Liver (tissue), 8 donors: ENCODE measurements at regions not wholly inside any gene's neighbourhood (a gene's known extent, or its start where the extent isn't known, plus 50 kb on each side); places are given as distances from the start of the nearest gene placed in this dataset.
A peak's percentile ranks its signal among the peaks of the same experiment; 100 is the strongest.

ENCODE experiments used
- DNase-seq: peaks from one replicate; pipeline ENCODE4 v3.0.0-alpha.2; 2017; ENCODE audit warnings: low spot score
- H3K27ac ChIP-seq, 2 donors: one replicate each; pipeline ENCODE4 v1.7.0; 2013; ENCODE audit warnings: inconsistent platforms in 2 of 2, low read length in 2 of 2, control low read depth in 1 of 2, low read depth in 1 of 2, mild to moderate bottlenecking in 1 of 2
- H3K27me3 ChIP-seq, 4 donors: one replicate each; pipeline versions ENCODE4 v1.6.1 to v1.7.0; 2013; ENCODE audit warnings: low read length in 3 of 4, inconsistent platforms in 1 of 4, mild to moderate bottlenecking in 1 of 4, moderate library complexity in 1 of 4; ENCODE audit not compliant: control insufficient read depth in 4 of 4, insufficient read depth in 4 of 4
- H3K36me3 ChIP-seq, 4 donors: one replicate each; pipeline versions ENCODE4 v1.6.1 to v1.7.0; 2013; ENCODE audit warnings: low read length in 3 of 4, mild to moderate bottlenecking in 3 of 4, low read depth in 1 of 4, moderate library complexity in 1 of 4; ENCODE audit not compliant: control insufficient read depth in 4 of 4, insufficient read depth in 3 of 4
- H3K4me1 ChIP-seq, 4 donors: one replicate each; pipeline versions ENCODE4 v1.6.1 to v1.7.0; 2013; ENCODE audit warnings: low read length in 3 of 4, mild to moderate bottlenecking in 3 of 4, moderate library complexity in 1 of 4; ENCODE audit not compliant: control insufficient read depth in 4 of 4, insufficient read depth in 4 of 4
- H3K4me3 ChIP-seq, 3 donors: one replicate each; pipeline versions ENCODE4 v1.6.1 to v1.7.0; 2013; ENCODE audit warnings: low read length in 3 of 3, control low read depth in 1 of 3, low read depth in 1 of 3, mild to moderate bottlenecking in 1 of 3
- H3K9ac ChIP-seq, 2 donors: one replicate each; pipeline ENCODE4 v1.7.0; 2013; ENCODE audit warnings: low read length in 2 of 2, mild to moderate bottlenecking in 2 of 2, moderate library complexity in 2 of 2, control low read depth in 1 of 2, low read depth in 1 of 2
- H3K9me3 ChIP-seq, 4 donors: one replicate each; pipeline versions ENCODE4 v1.6.1 to v1.7.0; 2013; ENCODE audit warnings: low read length in 3 of 4; ENCODE audit not compliant: control insufficient read depth in 4 of 4
- EGR1 ChIP-seq, 2 donors: IDR thresholded peaks; 2 replicates each; pipeline ENCODE4 v1.6.1; 2016 to 2018; ENCODE audit warnings: antibody characterized with exemption in 2 of 2, low read depth in 2 of 2
- FOXA1 ChIP-seq: IDR thresholded peaks from 2 replicates; pipeline ENCODE4 v1.6.1; 2016; ENCODE audit warnings: antibody characterized with exemption
- FOXA2 ChIP-seq: IDR thresholded peaks from 2 replicates; pipeline ENCODE4 v1.6.1; 2016; ENCODE audit warnings: antibody characterized with exemption
- GABPA ChIP-seq, 2 donors: IDR thresholded peaks in 1 of 2; conservative IDR thresholded peaks in 1 of 2; 2 replicates each; pipeline ENCODE4 v1.6.1; 2016; ENCODE audit warnings: antibody characterized with exemption in 2 of 2, mild to moderate bottlenecking in 1 of 2, moderate library complexity in 1 of 2
- HNF4A ChIP-seq, 2 donors: conservative IDR thresholded peaks; 2 replicates each; pipeline ENCODE4 v1.6.1; 2016; ENCODE audit warnings: antibody characterized with exemption in 2 of 2, mild to moderate bottlenecking in 2 of 2
- HNF4G ChIP-seq: IDR thresholded peaks from 2 replicates; pipeline ENCODE4 v1.6.1; 2016; ENCODE audit warnings: antibody characterized with exemption
- JUND ChIP-seq, 2 donors: IDR thresholded peaks; 2 replicates each; pipeline ENCODE4 v1.6.1; 2016; ENCODE audit warnings: antibody characterized with exemption in 2 of 2
- MAX ChIP-seq: IDR thresholded peaks from 2 replicates; pipeline ENCODE4 v1.6.1; 2016; ENCODE audit warnings: antibody characterized with exemption
- NR2F2 ChIP-seq: IDR thresholded peaks from 2 replicates; pipeline ENCODE4 v1.6.1; 2016; ENCODE audit warnings: antibody characterized with exemption
- RAD21 ChIP-seq, 2 donors: IDR thresholded peaks; 2 replicates each; pipeline ENCODE4 v1.6.1; 2016; ENCODE audit warnings: antibody characterized with exemption in 2 of 2, mild to moderate bottlenecking in 2 of 2
- REST ChIP-seq: IDR thresholded peaks from 2 replicates; pipeline ENCODE4 v1.6.1; 2016; ENCODE audit warnings: antibody characterized with exemption, mild to moderate bottlenecking
- RXRA ChIP-seq, 2 donors: IDR thresholded peaks; 2 replicates each; pipeline ENCODE4 v1.6.1; 2017 to 2018; ENCODE audit warnings: antibody characterized with exemption in 2 of 2, mild to moderate bottlenecking in 1 of 2
- SP1 ChIP-seq: IDR thresholded peaks from 2 replicates; pipeline ENCODE4 v1.6.1; 2018; ENCODE audit warnings: antibody characterized with exemption, mild to moderate bottlenecking
- TAF1 ChIP-seq: conservative IDR thresholded peaks from 2 replicates; pipeline ENCODE4 v1.6.1; 2016; ENCODE audit warnings: antibody characterized with exemption, mild to moderate bottlenecking
- YY1 ChIP-seq: IDR thresholded peaks from 2 replicates; pipeline ENCODE4 v1.6.1; 2016; ENCODE audit warnings: antibody characterized with exemption, mild to moderate bottlenecking
- ZBTB33 ChIP-seq: IDR thresholded peaks from 2 replicates; pipeline ENCODE4 v1.6.1; 2016; ENCODE audit warnings: antibody characterized with exemption
- WGBS: extraction: QIAGEN DNeasy Blood & Tissue Kit; methylation state at CpG from one replicate; pipeline ENCODE4 v1.1.7; 2013; 5-methylcytosine and 5-hydroxymethylcytosine counted together
- TF ChIP-seq, protein P1 (sequence below): fragments of 150-350 bp; IDR thresholded peaks from 2 replicates; pipeline ENCODE4 v1.5.1; 2017; ENCODE audit warnings: improper control_type of control experiment, low read depth, low read length; ENCODE audit not compliant: missing input control
- TF ChIP-seq, protein P2 (sequence below): IDR thresholded peaks from 2 replicates; pipeline ENCODE4 v1.6.1; 2016; ENCODE audit warnings: antibody characterized with exemption
- donor health status: healthy.
- donor health status: healthy.
- donor health status: healthy.
- donor health status: healthy.
- donor health status: healthy.

DNA sequence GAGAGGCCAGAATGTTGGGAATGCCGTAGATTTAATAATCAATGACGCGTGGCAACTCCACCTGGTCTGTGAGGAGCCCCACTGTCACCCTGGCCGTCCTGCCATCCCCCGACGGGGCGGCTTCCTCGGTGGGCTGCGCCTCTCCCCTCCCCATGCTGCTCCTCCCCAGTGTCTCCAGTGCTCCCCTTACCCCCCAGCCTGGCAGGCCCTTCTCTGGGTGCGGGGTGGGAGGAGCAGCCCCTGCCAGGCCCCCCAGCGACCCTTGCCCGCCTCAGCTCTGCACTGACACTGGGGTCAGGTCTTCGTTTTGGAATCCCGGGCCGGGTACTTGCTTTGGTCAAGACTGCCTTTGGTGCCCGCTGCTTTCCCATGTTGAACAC is 82.3 kb upstream of the FRMD1 start:
- Histone ChIP-seq H3K4me1 (peaks cover 0 to 5% (median 3%) of the 10 kb centered on the region in 4 donors), H3K9me3 (no peaks in the 10 kb centered on the region), H3K4me3 (no peak overlapping the region), H3K27ac (no peak overlapping the region), H3K27me3 (no peaks in the 10 kb centered on the region), H3K36me3 (no peaks in the 10 kb centered on the region), H3K9ac (no peak overlapping the region)
- DNase-seq: peak; percentile 32
- WGBS: 95% methylated on average over 16 of the region's 16 CpGs
- TF ChIP-seq ZBTB33 (no peak), RXRA (IDR thresholded peaks at IDR 0.05) (no peak), NR2F2 (no peak), HNF4G (no peak), GABPA (IDR thresholded peaks at IDR 0.05 in 1 of 2, conservative IDR thresholded peaks at IDR 0.05 in 1 of 2) (no peak), SP1 (no peak)
- TF ChIP-seq, protein P1, sequence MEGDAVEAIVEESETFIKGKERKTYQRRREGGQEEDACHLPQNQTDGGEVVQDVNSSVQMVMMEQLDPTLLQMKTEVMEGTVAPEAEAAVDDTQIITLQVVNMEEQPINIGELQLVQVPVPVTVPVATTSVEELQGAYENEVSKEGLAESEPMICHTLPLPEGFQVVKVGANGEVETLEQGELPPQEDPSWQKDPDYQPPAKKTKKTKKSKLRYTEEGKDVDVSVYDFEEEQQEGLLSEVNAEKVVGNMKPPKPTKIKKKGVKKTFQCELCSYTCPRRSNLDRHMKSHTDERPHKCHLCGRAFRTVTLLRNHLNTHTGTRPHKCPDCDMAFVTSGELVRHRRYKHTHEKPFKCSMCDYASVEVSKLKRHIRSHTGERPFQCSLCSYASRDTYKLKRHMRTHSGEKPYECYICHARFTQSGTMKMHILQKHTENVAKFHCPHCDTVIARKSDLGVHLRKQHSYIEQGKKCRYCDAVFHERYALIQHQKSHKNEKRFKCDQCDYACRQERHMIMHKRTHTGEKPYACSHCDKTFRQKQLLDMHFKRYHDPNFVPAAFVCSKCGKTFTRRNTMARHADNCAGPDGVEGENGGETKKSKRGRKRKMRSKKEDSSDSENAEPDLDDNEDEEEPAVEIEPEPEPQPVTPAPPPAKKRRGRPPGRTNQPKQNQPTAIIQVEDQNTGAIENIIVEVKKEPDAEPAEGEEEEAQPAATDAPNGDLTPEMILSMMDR: no peak

GRCh38 chr6:168160506-168161370 is 81.7 kb upstream of the FRMD1 start:
- no peak overlapping the region for H3K9ac ChIP-seq
- WGBS: 96% methylated on average over 25 of the region's 25 CpGs
- H3K36me3 ChIP-seq: no peaks in the 10 kb centered on the region
- H3K4me1 ChIP-seq: peaks cover 0 to 5% (median 3%) of the 10 kb centered on the region in 4 donors
- H3K27me3 ChIP-seq: no peaks in the 10 kb centered on the region
- no peak overlapping the region for H3K4me3 ChIP-seq
- H3K9me3 ChIP-seq: no peaks in the 10 kb centered on the region
- no peak for DNase-seq
- no peak overlapping the region for H3K27ac ChIP-seq
- TF ChIP-seq FOXA2: no peak
- TF ChIP-seq TAF1: no peak
- no peak for TF ChIP-seq RAD21 (IDR thresholded peaks at IDR 0.05)
- no peak for TF ChIP-seq NR2F2
- TF ChIP-seq SP1: no peak
- TF ChIP-seq ZBTB33: no peak
- TF ChIP-seq YY1: no peak
- TF ChIP-seq REST: no peak
- no peak for TF ChIP-seq GABPA (IDR thresholded peaks at IDR 0.05 in 1 of 2, conservative IDR thresholded peaks at IDR 0.05 in 1 of 2)
- no peak for TF ChIP-seq HNF4A (conservative IDR thresholded peaks at IDR 0.05)
- TF ChIP-seq FOXA1: no peak
- TF ChIP-seq JUND (IDR thresholded peaks at IDR 0.05): no peak
- no peak for TF ChIP-seq MAX
- TF ChIP-seq RXRA (IDR thresholded peaks at IDR 0.05): no peak
- TF ChIP-seq, protein P1: no peak
- no peak for TF ChIP-seq HNF4G
- no peak for TF ChIP-seq EGR1 (IDR thresholded peaks at IDR 0.05; ENCODE audit: low read depth in 2 of 2)
- TF ChIP-seq, protein P2, sequence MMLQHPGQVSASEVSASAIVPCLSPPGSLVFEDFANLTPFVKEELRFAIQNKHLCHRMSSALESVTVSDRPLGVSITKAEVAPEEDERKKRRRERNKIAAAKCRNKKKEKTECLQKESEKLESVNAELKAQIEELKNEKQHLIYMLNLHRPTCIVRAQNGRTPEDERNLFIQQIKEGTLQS: no peak
